K562 (cell line): ENCODE measurements at regions not wholly inside any gene's neighbourhood (a gene's known extent, or its start where the extent isn't known, plus 50 kb on each side); places are given as distances from the start of the nearest gene placed in this dataset.

Source experiments
- GATA2 ChIP-seq: sonication (generic); formaldehyde crosslinking; IDR thresholded peaks from 2 replicates; pipeline ENCODE4 v1.4.0; 2020; ENCODE audit warnings: mild to moderate bottlenecking, missing genetic modification reagents
- TAF1 ChIP-seq: IDR thresholded peaks from 2 replicates; pipeline ENCODE4 v1.6.1; 2011; ENCODE audit warnings: mild to moderate bottlenecking, low read length, moderate library complexity; ENCODE audit not compliant: insufficient read depth, control insufficient read depth, severe bottlenecking; ENCODE audit errors: extremely low read depth
- TFAP4 ChIP-seq: sonication (generic); formaldehyde crosslinking; IDR thresholded peaks from 2 replicates; pipeline ENCODE4 v1.8.0; 2022; ENCODE audit warnings: missing genetic modification reagents, mild to moderate bottlenecking, moderate library complexity, borderline replicate concordance

- no peak for TF ChIP-seq TFAP4
- no peak for TF ChIP-seq TAF1
- TF ChIP-seq GATA2: no peak
Observed at GRCh38 chr4:179671609-179672008, 2229.4 kb upstream of the AGA start.
